ENCODE measurements at regions not wholly inside any gene's neighbourhood (a gene's known extent, or its start where the extent isn't known, plus 50 kb on each side); places are given as distances from the start of the nearest gene placed in this dataset.

- H3K4me3 ChIP-seq (ENCODE audit: insufficient read depth, low read depth, low read length) = no peak overlapping the region
- H2AFZ ChIP-seq (replicated peaks; ENCODE audit: low read length, poor library complexity) = no peak overlapping the region
- WGBS, 2 experiments (ENCODE audit: extremely low coverage in 2 of 2, insufficient read length in 1 of 2) = no CpG with 5 or more reads among the region's 2 CpGs
- H3K9me3 ChIP-seq (ENCODE audit: control insufficient read depth, insufficient read depth, low read length) = peaks cover 8% of the 10 kb centered on the region
- no peaks in the 10 kb centered on the region for H3K79me1 ChIP-seq (ENCODE audit: low read depth in 1 of 2, low read length in 2 of 2)
- no peak for ATAC-seq (ENCODE audit: low read depth)
- no peak overlapping the region for H4K8ac ChIP-seq (ENCODE audit: low read depth in 2 of 2, low read length in 2 of 2)
- no peaks in the 10 kb centered on the region for H3K4me1 ChIP-seq (ENCODE audit: control insufficient read depth, insufficient read depth, low read length)
- H2AK5ac ChIP-seq (ENCODE audit: low read depth, low read length) = no peak overlapping the region
- no peak overlapping the region for H3K14ac ChIP-seq (replicated peaks; ENCODE audit: low read depth, low read length)
- no peak overlapping the region for H2BK15ac ChIP-seq (ENCODE audit: low read depth, low read length)
- no peak overlapping the region for H2BK120ac ChIP-seq (ENCODE audit: low read depth, low read length)
- ChIA-PET CTCF (no interaction called here), POLR2A (ENCODE audit: unreplicated experiment) (no interaction called here)
- no peaks in the 10 kb centered on the region for H4K20me1 ChIP-seq (ENCODE audit: insufficient read depth, low read length)
- H2BK20ac ChIP-seq (ENCODE audit: low read depth, low read length) = no peak overlapping the region
- TF ChIP-seq RFX5 (IDR thresholded peaks at IDR 0.05; ENCODE audit: low read depth, low read length) = no peak
- TF ChIP-seq RCOR1 (IDR thresholded peaks at IDR 0.05; ENCODE audit: insufficient replicate concordance, low read length) = no peak
- no peak for TF ChIP-seq USF2 (IDR thresholded peaks at IDR 0.05; ENCODE audit: low read depth, low read length)
- TF ChIP-seq SMC3 (IDR thresholded peaks at IDR 0.05; ENCODE audit: low read depth, low read length) = no peak
- no peak for TF ChIP-seq FOS (IDR thresholded peaks at IDR 0.05; ENCODE audit: low read depth, low read length)
- TF ChIP-seq CHD1 (IDR thresholded peaks at IDR 0.05; ENCODE audit: low read depth, low read length) = no peak
- no peak for TF ChIP-seq BHLHE40 (IDR thresholded peaks at IDR 0.05; ENCODE audit: low read depth, low read length)
- TF ChIP-seq NFE2L2 (IDR thresholded peaks at IDR 0.05; ENCODE audit: low read depth, low read length) = no peak
- no peak for TF ChIP-seq CTCF (conservative IDR thresholded peaks at IDR 0.05; ENCODE audit: low read depth, low read length)
- TF ChIP-seq RAD21 (IDR thresholded peaks at IDR 0.05; ENCODE audit: low read length) = no peak
- no peak for TF ChIP-seq MAFK (IDR thresholded peaks at IDR 0.05; ENCODE audit: low read depth, low read length)
- H3K9ac ChIP-seq (ENCODE audit: low read depth, low read length) = no peak overlapping the region
- intact Hi-C loops (cut with micrococcal nuclease) = no loop called here
- dilution Hi-C loops (cut with HindIII; ENCODE audit: low sequenced_read_pairs, unreplicated experiment) = no loop called here
- H3K27ac ChIP-seq (ENCODE audit: insufficient read depth, low read length) = no peak overlapping the region
- no peaks in the 10 kb centered on the region for H3K9me1 ChIP-seq (ENCODE audit: insufficient read depth, low read length)
- in situ Hi-C loops (cut with MboI; ENCODE audit: low sequenced_read_pairs) = no loop called here
- H3K18ac ChIP-seq (ENCODE audit: low read depth, low read length) = no peak overlapping the region
- no peak overlapping the region for H4K5ac ChIP-seq (ENCODE audit: low read depth, low read length)
- no peak overlapping the region for H3K56ac ChIP-seq (ENCODE audit: extremely low read depth, insufficient read depth, low read length)
- no peak overlapping the region for H3K23ac ChIP-seq (ENCODE audit: low read depth, low read length)
- H2BK5ac ChIP-seq (ENCODE audit: low read depth, low read length, poor library complexity, severe bottlenecking) = no peak overlapping the region
- no peak overlapping the region for H3K4me2 ChIP-seq (ENCODE audit: low read depth, low read length)
- no peak overlapping the region for H4K91ac ChIP-seq (ENCODE audit: insufficient read depth, low read depth, low read length)
- DNase-seq = no peak
- no peaks in the 10 kb centered on the region for H3K27me3 ChIP-seq (ENCODE audit: control insufficient read depth, insufficient read depth, low read length)
- H3K36me3 ChIP-seq (ENCODE audit: control insufficient read depth, insufficient read depth, low read length) = no peaks in the 10 kb centered on the region
- BruUV-seq (replicated peaks) = no TSS peak
- H2AK9ac ChIP-seq (replicated peaks; ENCODE audit: low read depth, low read length, poor library complexity) = no peak overlapping the region
- no peak overlapping the region for H3K4ac ChIP-seq (ENCODE audit: low read depth, low read length)
These were observed 191.7 kb upstream of the ATP11B start for GRCh38 chr3:182601597-182601996.
